LNCaP clone FGC (cell line): ENCODE measurements at regions not wholly inside any gene's neighbourhood (a gene's known extent, or its start where the extent isn't known, plus 50 kb on each side); places are given as distances from the start of the nearest gene placed in this dataset.

Experiments used
- DNase-seq: peaks from one replicate; pipeline ENCODE4 v3.0.0-alpha.2; 2011; ENCODE audit warnings: low read depth
- H3K4me3 ChIP-seq: 2 replicates; pipeline ENCODE4 v1.5.1; 2011; ENCODE audit warnings: mild to moderate bottlenecking, low read depth, low read length, control low read depth
- CTCF ChIP-seq: IDR thresholded peaks from 2 replicates; pipeline ENCODE4 v1.5.1; 2012; ENCODE audit warnings: mild to moderate bottlenecking; ENCODE audit not compliant: control insufficient read depth, insufficient read depth; ENCODE audit errors: extremely low read depth

- DNase-seq = no peak
These were observed 187.0 kb upstream of the ESRRG start for GRCh38 chr1:216910081-216910840.

GRCh38 chr1:216908126-216908525 lies 184.9 kb upstream of the ESRRG start:
- TF ChIP-seq CTCF = no peak
- DNase-seq = no peak
- no peak overlapping the region for H3K4me3 ChIP-seq

More at GRCh38 chr1:216910081-216910840, 187.0 kb upstream of the ESRRG start:
- no peak for TF ChIP-seq CTCF
- H3K4me3 ChIP-seq = no peak overlapping the region

DNA sequence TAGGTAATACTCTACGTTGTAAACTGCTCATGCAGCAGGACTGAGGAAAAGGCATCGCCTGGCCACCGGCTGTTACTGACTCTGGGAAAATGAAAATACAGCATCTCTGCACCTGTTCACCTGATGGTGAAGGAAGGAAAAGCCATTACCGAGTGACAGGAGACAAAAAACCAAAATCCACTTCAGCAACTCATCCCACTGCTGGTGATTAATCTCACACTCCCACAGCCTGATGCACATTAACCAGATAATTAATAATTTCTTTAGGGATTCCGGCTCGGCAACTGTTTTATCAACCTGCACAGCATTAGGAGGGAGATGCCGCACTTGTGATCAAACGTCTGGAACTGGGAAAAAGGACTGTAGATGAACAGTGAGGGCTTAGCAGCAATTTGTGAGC lies 183.9 kb upstream of the ESRRG start:
- TF ChIP-seq CTCF = no peak
- no peak overlapping the region for H3K4me3 ChIP-seq
- DNase-seq = no peak

DNA sequence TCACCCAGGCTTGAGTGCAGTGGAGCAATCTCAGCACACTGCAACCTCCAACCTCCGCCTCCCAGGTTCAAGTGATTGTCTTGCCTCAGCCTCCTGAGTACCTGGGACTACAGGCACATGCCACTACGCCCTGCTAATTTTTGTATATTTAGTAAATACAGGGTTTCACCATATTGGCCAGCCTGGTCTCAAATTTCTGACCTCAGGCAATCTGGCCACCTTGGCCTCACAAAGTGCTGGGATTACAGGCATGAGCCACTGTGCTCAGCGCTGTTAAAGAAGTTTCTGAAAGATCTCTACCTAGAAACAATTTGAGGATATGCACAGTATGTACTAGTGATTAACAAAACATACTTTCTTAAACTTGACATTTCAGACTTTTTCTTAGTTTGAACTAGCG lies 182.6 kb upstream of the ESRRG start:
- DNase-seq = no peak
- no peak for TF ChIP-seq CTCF
- H3K4me3 ChIP-seq = no peak overlapping the region

GRCh38 chr1:216905137-216905536 lies 181.9 kb upstream of the ESRRG start:
- H3K4me3 ChIP-seq = no peak overlapping the region
- TF ChIP-seq CTCF = no peak
- no peak for DNase-seq

- DNase-seq = no peak
- no peak overlapping the region for H3K4me3 ChIP-seq
These were observed 181.2 kb upstream of the ESRRG start for GRCh38 chr1:216904471-216904870.

More at GRCh38 chr1:216904471-216904870, 181.2 kb upstream of the ESRRG start:
- no peak for TF ChIP-seq CTCF
